T-cell (primary cell): ENCODE measurements at regions not wholly inside any gene's neighbourhood (a gene's known extent, or its start where the extent isn't known, plus 50 kb on each side); places are given as distances from the start of the nearest gene placed in this dataset.

Experiments used
- ATAC-seq, 4 experiments: fragments of 200-7000 bp in 3 of 4; fragments of 150-1000 bp in 1 of 4; cut with Tn5 transposase; replicated peaks in 1 of 4; 1 replicate in 3 of 4; 2 replicates in 1 of 4; pipeline ENCODE4 v1.10.0; 2021; ENCODE audit warnings: moderate library complexity in 3 of 4, mild to moderate bottlenecking in 2 of 4, moderate number of reproducible peaks in 1 of 4
- CTCF ChIA-PET, 2 donors: fragments of 300-600 bp; sonication (Branson Sonifier 250); formaldehyde crosslinking; loops; one replicate each; lab custom pipeline; 2022; ENCODE audit warnings: antibody characterized with exemption in 2 of 2; lab: Charles Lee
- POLR2A ChIA-PET, 2 donors: fragments of 300-600 bp; sonication (Branson Sonifier 250); formaldehyde crosslinking; loops; one replicate each; lab custom pipeline; 2022; ENCODE audit warnings: antibody characterized with exemption in 2 of 2; lab: Charles Lee
- DNase-seq, 35 experiments: peaks; one replicate each; pipeline versions ENCODE4 v3.0.0 to v3.0.0-alpha.2; 2013 to 2023
- H3K27ac ChIP-seq: one replicate; pipeline ENCODE4 v1.5.1; 2013; ENCODE audit warnings: low read length
- H3K27me3 ChIP-seq, 2 experiments: replicated peaks in 1 of 2; 1 replicate in 1 of 2; 2 replicates in 1 of 2; pipeline versions ENCODE4 v1.6.1 to v1.7.0; 2013; ENCODE audit warnings: low read length in 1 of 2, mixed read lengths in 1 of 2; ENCODE audit not compliant: control insufficient read depth in 2 of 2, insufficient read depth in 2 of 2; ENCODE audit errors: extremely low read depth in 1 of 2
- H3K36me3 ChIP-seq, 2 donors: 1 replicate in 1 of 2; 2 replicates in 1 of 2; pipeline versions ENCODE4 v1.6.1 to v1.7.0; 2013; ENCODE audit warnings: low read length in 1 of 2; ENCODE audit not compliant: control insufficient read depth in 2 of 2, insufficient read depth in 1 of 2; ENCODE audit errors: extremely low read depth in 1 of 2
- H3K4me1 ChIP-seq, 2 experiments: 1 replicate in 1 of 2; 2 replicates in 1 of 2; pipeline versions ENCODE4 v1.6.1 to v1.7.0; 2013; ENCODE audit warnings: low read length in 2 of 2, mixed read lengths in 1 of 2; ENCODE audit not compliant: insufficient read depth in 2 of 2, control insufficient read depth in 1 of 2; ENCODE audit errors: extremely low read depth in 1 of 2
- H3K4me3 ChIP-seq, 2 donors: 1 replicate in 1 of 2; 2 replicates in 1 of 2; pipeline versions ENCODE4 v1.5.1 to v1.7.0; 2013; ENCODE audit warnings: mild to moderate bottlenecking in 2 of 2, low read length in 1 of 2, moderate library complexity in 1 of 2; ENCODE audit not compliant: control insufficient read depth in 1 of 2; ENCODE audit errors: extremely low read depth in 1 of 2
- H3K9me3 ChIP-seq: 2 replicates; pipeline ENCODE4 v1.7.0; 2013
- H3K27ac Mint-ChIP-seq, 2 donors: one replicate each; pipeline ENCODE4 v1.8.0; 2020 to 2021; ENCODE audit warnings: mild to moderate bottlenecking in 2 of 2, mixed read lengths in 2 of 2
- H3K27me3 Mint-ChIP-seq, 2 donors: one replicate each; pipeline ENCODE4 v1.8.0; 2021 to 2022; ENCODE audit warnings: mixed read lengths in 2 of 2
- H3K36me3 Mint-ChIP-seq: one replicate; pipeline ENCODE4 v1.8.0; 2021; ENCODE audit warnings: mixed read lengths
- H3K4me1 Mint-ChIP-seq, 3 donors: one replicate each; pipeline ENCODE4 v1.8.0; 2020 to 2022; ENCODE audit warnings: mixed read lengths in 3 of 3, mild to moderate bottlenecking in 1 of 3
- H3K4me3 Mint-ChIP-seq, 3 donors: one replicate each; pipeline ENCODE4 v1.8.0; 2020 to 2022; ENCODE audit warnings: mild to moderate bottlenecking in 3 of 3, mixed read lengths in 3 of 3, moderate library complexity in 3 of 3
- H3K9me3 Mint-ChIP-seq, 3 donors: one replicate each; pipeline ENCODE4 v1.8.0; 2020 to 2022; ENCODE audit warnings: mixed read lengths in 3 of 3
- WGBS: methylation state at CpG from one replicate; pipeline ENCODE4 v1.1.5; 2013; ENCODE audit warnings: missing lambda C conversion rate; ENCODE audit not compliant: insufficient coverage; 5-methylcytosine and 5-hydroxymethylcytosine counted together

DNA sequence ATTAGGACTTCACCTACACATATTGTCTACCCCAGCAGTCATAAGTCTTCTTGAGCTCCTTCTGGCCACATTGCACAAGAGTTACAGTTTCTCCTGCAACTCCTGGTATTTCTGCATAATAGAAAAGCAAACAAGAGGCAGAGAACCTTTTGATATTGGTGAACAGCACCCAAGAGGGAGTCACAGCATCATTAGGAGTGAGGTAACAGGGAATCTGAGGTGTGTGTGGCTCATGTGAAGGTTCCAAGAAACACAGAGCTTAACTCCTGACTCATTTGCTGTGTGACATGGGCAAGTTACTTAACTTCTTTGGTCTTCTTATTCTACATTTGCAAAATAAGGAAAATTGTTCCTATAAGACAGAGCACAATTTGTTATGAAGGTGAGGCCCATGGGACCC, 374.6 kb downstream of the INSC start:
- H3K4me3 Mint-ChIP-seq, result no peak overlapping the region
- Histone ChIP-seq H3K27ac (no peak overlapping the region), H3K4me3 (no peak overlapping the region), H3K9me3 (no peaks in the 10 kb centered on the region), H3K27me3 (no peaks in the 10 kb centered on the region), H3K36me3 (no peaks in the 10 kb centered on the region), H3K4me1 (no peaks in the 10 kb centered on the region)
- no peak for DNase-seq
- no peak for ATAC-seq
- H3K36me3 Mint-ChIP-seq, result no peaks in the 10 kb centered on the region
- ChIA-PET POLR2A (no interaction called here), CTCF (no interaction called here)
- no peak overlapping the region for H3K27ac Mint-ChIP-seq
- no peaks in the 10 kb centered on the region for H3K4me1 Mint-ChIP-seq
- no peaks in the 10 kb centered on the region for H3K27me3 Mint-ChIP-seq
- peaks cover 0 to 5% (median 0%) of the 10 kb centered on the region in 3 donors for H3K9me3 Mint-ChIP-seq

DNA sequence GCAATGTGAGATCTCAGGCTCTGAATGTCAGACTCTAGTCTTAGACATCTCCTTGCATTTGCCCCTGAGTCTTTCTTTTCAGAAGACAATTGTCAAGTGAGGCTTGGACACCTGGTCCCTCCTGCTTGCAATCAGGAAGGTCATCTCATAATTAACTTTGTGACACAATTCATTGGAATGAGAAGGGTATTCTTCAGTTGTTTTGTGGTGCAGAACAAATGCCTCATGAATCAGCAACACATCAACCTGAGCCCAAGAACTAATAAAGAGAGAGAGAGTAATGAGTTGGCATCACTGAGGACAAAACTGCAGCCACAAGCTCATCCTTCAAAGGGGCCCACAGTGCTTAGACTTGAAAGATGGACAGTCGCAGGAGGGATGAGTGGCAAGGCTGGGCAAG, 375.8 kb downstream of the INSC start:
- DNase-seq (no peak), ATAC-seq (no peak)
- ChIA-PET CTCF (no interaction called here), POLR2A (interaction anchor here in 1 of 2 donors (0.6 kb wide), 1 partner anchor 29 kb away, joined by 3 read pairs; no protein-coding TSS in a partner anchor)
- H3K4me1 Mint-ChIP-seq, result no peaks in the 10 kb centered on the region
- no CpG with 5 or more reads among the region's 1 CpG for WGBS
- Histone ChIP-seq H3K27ac (no peak overlapping the region), H3K9me3 (no peaks in the 10 kb centered on the region), H3K27me3 (no peaks in the 10 kb centered on the region), H3K4me3 (no peak overlapping the region), H3K4me1 (no peaks in the 10 kb centered on the region), H3K36me3 (no peaks in the 10 kb centered on the region)
- H3K36me3 Mint-ChIP-seq, result no peaks in the 10 kb centered on the region
- H3K27me3 Mint-ChIP-seq, result no peaks in the 10 kb centered on the region
- H3K27ac Mint-ChIP-seq, result no peak overlapping the region
- no peak overlapping the region for H3K4me3 Mint-ChIP-seq
- H3K9me3 Mint-ChIP-seq, result peaks cover 0 to 5% (median 0%) of the 10 kb centered on the region in 3 donors

- Histone ChIP-seq H3K9me3 (no peaks in the 10 kb centered on the region), H3K36me3 (no peaks in the 10 kb centered on the region), H3K4me3 (no peak overlapping the region), H3K27ac (no peak overlapping the region), H3K4me1 (no peaks in the 10 kb centered on the region), H3K27me3 (no peaks in the 10 kb centered on the region)
- no peaks in the 10 kb centered on the region for H3K27me3 Mint-ChIP-seq
- no peaks in the 10 kb centered on the region for H3K4me1 Mint-ChIP-seq
- no peak for ATAC-seq
- ChIA-PET POLR2A (no interaction called here), CTCF (no interaction called here)
- no CpG with 5 or more reads among the region's 2 CpGs for WGBS
- H3K27ac Mint-ChIP-seq, result no peak overlapping the region
- no peak overlapping the region for H3K4me3 Mint-ChIP-seq
- no peaks in the 10 kb centered on the region for H3K36me3 Mint-ChIP-seq
- DNase-seq, result no peak
- H3K9me3 Mint-ChIP-seq, result peaks cover 0 to 5% (median 0%) of the 10 kb centered on the region in 3 donors
Measured at GRCh38 chr11:15493066-15493465, 378.3 kb downstream of the INSC start.

DNA sequence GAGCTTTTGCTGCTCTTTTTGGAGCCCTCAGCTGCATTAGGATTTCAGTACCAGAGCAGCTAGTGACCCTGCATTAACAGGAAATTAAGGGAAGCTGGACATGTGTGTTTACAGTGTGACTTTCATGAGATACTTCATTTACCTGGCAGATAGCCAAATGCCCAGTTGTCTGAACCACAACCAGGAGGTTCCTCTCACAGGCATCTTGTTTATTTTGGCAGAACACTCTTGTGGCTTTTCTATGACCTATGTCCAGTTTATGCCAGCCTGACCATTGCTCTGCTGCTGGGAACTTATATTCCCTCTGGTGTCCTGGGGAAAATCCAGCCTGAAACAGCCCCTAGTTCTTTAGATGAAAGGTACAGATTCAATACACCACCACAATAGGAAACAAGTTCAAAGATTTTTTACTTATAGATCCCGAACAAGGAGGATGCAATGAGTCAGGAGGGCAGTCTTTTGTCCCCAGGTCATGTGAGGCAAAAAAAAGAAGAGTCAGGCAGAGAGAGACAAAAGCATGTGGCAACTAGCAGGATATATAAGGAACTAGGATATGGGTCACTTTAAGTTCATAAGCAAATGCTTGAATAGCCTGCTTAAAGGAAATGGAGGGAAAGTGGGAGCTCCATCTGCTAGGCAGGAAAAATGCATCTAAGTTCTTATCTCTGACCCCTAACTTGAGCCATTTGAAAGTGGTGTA, 379.3 kb downstream of the INSC start:
- ATAC-seq (no peak), DNase-seq (no peak)
- Mint-ChIP-seq H3K27ac (no peak overlapping the region), H3K4me1 (no peaks in the 10 kb centered on the region), H3K4me3 (no peak overlapping the region), H3K36me3 (no peaks in the 10 kb centered on the region), H3K9me3 (peaks cover 0 to 5% (median 0%) of the 10 kb centered on the region in 3 donors), H3K27me3 (no peaks in the 10 kb centered on the region)
- Histone ChIP-seq H3K9me3 (no peaks in the 10 kb centered on the region), H3K27ac (no peak overlapping the region), H3K4me3 (no peak overlapping the region), H3K4me1 (no peaks in the 10 kb centered on the region), H3K36me3 (no peaks in the 10 kb centered on the region), H3K27me3 (no peaks in the 10 kb centered on the region)
- ChIA-PET CTCF (no interaction called here), POLR2A (no interaction called here)
- WGBS, result no CpG with 5 or more reads among the region's 1 CpG

- Mint-ChIP-seq H3K9me3 (peaks cover 0 to 5% (median 0%) of the 10 kb centered on the region in 3 donors), H3K36me3 (no peaks in the 10 kb centered on the region), H3K4me1 (no peaks in the 10 kb centered on the region), H3K27me3 (no peaks in the 10 kb centered on the region), H3K27ac (no peak overlapping the region), H3K4me3 (no peak overlapping the region)
- no CpG with 5 or more reads among the region's 1 CpG for WGBS
- CTCF ChIA-PET, result no interaction called here
- H3K27me3 ChIP-seq, result no peaks in the 10 kb centered on the region
- no peak overlapping the region for H3K27ac ChIP-seq
- POLR2A ChIA-PET, result no interaction called here
- no peaks in the 10 kb centered on the region for H3K4me1 ChIP-seq
- no peaks in the 10 kb centered on the region for H3K36me3 ChIP-seq
- DNase-seq, result no peak
- H3K4me3 ChIP-seq, result no peak overlapping the region
- H3K9me3 ChIP-seq, result no peaks in the 10 kb centered on the region
- ATAC-seq, result no peak
Measured at GRCh38 chr11:15494740-15495139, 380.0 kb downstream of the INSC start.

- no peak for DNase-seq
- no peaks in the 10 kb centered on the region for H3K27me3 ChIP-seq
- no peak overlapping the region for H3K4me3 ChIP-seq
- ChIA-PET POLR2A (no interaction called here), CTCF (no interaction called here)
- no peak overlapping the region for H3K4me3 Mint-ChIP-seq
- ATAC-seq, result no peak
- peaks cover 0 to 3% of the 10 kb centered on the region in 2 donors for H3K27me3 Mint-ChIP-seq
- peaks cover 0 to 5% (median 0%) of the 10 kb centered on the region in 3 donors for H3K9me3 Mint-ChIP-seq
- H3K36me3 ChIP-seq, result no peaks in the 10 kb centered on the region
- H3K27ac Mint-ChIP-seq, result no peak overlapping the region
- no peaks in the 10 kb centered on the region for H3K4me1 Mint-ChIP-seq
- H3K27ac ChIP-seq, result no peak overlapping the region
- H3K9me3 ChIP-seq, result no peaks in the 10 kb centered on the region
- no peaks in the 10 kb centered on the region for H3K4me1 ChIP-seq
- WGBS, result no CpG with 5 or more reads among the region's 3 CpGs
- H3K36me3 Mint-ChIP-seq, result no peaks in the 10 kb centered on the region
Measured at GRCh38 chr11:15495462-15495861, 380.7 kb downstream of the INSC start.
